GM12875 (cell line): ENCODE measurements at regions not wholly inside any gene's neighbourhood (a gene's known extent, or its start where the extent isn't known, plus 50 kb on each side); places are given as distances from the start of the nearest gene placed in this dataset.

Source experiments
- H3K4me3 ChIP-seq: one replicate; pipeline ENCODE4 v1.5.1; 2011; ENCODE audit warnings: low read depth, low read length, control low read depth
- TF ChIP-seq, protein P1 (sequence below): IDR thresholded peaks from 2 replicates; pipeline ENCODE4 v1.5.1; 2011; ENCODE audit warnings: low read depth, mild to moderate bottlenecking, control low read depth, inconsistent platforms, low read length, moderate library complexity, borderline replicate concordance; ENCODE audit not compliant: insufficient read depth

DNA sequence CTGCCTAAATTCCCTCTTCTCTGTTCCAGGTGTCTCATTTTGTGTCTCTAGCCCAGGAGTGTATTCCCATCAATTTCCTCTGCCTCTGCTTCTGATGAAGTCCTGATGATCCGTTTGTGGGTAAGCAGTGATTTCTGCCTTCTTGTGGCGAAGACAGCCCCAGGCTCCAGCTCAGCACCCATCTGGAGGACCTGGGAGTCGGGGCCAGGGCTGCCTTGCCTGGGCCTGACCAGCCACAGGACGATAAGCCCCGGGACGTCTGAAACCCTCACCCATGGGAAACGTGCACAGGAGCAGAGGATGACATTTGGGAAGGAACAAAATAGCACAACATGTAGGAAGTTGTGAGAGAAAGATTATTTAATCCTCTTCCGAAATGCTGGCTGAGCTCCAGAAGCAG lies 206.9 kb downstream of the FBXO15 start:
- TF ChIP-seq, protein P1, sequence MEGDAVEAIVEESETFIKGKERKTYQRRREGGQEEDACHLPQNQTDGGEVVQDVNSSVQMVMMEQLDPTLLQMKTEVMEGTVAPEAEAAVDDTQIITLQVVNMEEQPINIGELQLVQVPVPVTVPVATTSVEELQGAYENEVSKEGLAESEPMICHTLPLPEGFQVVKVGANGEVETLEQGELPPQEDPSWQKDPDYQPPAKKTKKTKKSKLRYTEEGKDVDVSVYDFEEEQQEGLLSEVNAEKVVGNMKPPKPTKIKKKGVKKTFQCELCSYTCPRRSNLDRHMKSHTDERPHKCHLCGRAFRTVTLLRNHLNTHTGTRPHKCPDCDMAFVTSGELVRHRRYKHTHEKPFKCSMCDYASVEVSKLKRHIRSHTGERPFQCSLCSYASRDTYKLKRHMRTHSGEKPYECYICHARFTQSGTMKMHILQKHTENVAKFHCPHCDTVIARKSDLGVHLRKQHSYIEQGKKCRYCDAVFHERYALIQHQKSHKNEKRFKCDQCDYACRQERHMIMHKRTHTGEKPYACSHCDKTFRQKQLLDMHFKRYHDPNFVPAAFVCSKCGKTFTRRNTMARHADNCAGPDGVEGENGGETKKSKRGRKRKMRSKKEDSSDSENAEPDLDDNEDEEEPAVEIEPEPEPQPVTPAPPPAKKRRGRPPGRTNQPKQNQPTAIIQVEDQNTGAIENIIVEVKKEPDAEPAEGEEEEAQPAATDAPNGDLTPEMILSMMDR, result no peak
- H3K4me3 ChIP-seq, result no peak overlapping the region

DNA sequence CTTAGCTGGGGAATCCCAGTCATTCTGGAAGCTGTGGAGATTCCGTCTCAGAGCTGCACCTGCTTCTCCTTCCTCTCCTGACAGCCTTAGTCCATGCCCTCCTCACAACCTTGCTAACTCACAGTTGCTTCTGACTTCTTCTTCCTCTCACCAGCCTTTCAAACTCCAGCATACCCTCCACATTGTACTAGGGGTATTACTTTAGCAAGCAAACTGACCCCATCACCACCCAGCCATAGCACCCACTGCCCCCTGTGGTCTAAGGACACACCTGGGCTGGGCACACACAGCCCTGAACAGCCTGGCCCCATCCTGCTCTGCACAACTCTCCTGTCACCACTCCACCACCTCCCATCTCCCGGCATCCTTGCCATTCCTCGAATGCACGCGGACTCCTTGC lies 208.2 kb downstream of the FBXO15 start:
- no peak overlapping the region for H3K4me3 ChIP-seq
- TF ChIP-seq, protein P1, result no peak

DNA sequence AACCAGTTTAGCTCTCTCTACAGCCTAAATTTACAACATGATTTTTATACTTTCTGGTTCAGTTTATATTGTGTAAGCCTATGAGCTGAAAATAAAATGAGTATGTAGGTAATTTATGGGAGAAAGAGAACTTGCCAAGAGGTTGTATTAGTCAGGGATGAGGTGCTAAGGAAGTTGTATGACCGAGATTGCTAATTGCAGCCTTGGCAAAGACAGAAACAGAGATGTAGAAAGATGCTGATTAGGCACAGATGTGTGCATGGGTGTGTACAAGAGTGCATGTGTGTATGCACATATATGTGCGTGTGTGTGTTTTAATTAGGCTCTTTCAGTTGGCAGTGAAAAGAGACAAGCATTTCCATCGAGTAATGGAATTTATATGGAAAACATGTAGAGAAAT lies 213.9 kb downstream of the FBXO15 start:
- TF ChIP-seq, protein P1, result no peak

GRCh38 chr18:73932976-73933375 lies 214.7 kb downstream of the FBXO15 start:
- H3K4me3 ChIP-seq, result no peak overlapping the region
- TF ChIP-seq, protein P1, result no peak

More for the DNA sequence above, 213.9 kb downstream of the FBXO15 start:
- H3K4me3 ChIP-seq, result no peak overlapping the region

DNA sequence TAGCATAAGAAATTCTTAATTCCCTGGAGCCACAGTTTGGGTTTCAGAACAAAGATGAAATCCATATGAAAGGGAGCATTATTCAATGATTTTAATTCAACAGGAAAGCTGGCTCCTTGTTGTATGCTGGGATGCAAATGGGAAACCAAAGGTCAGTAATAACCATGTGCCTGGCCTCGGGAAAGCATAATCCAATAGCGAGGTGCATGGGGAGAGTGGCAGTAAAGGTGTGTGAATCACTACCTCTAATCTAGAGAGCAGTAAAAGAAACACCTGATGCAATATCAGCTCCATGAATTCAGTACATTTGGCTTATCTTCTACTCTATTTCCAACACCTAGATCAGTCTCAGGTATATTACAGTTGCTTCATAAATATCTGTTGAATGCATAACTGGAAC lies 220.1 kb downstream of the FBXO15 start:
- TF ChIP-seq, protein P1, result no peak
- no peak overlapping the region for H3K4me3 ChIP-seq

- no peak overlapping the region for H3K4me3 ChIP-seq
- TF ChIP-seq, protein P1, result no peak
Measured at GRCh38 chr18:73924836-73925235, 222.8 kb downstream of the FBXO15 start.

GRCh38 chr18:73924307-73924706 lies 223.3 kb downstream of the FBXO15 start:
- no peak overlapping the region for H3K4me3 ChIP-seq
- TF ChIP-seq, protein P1, result no peak
